ENCODE measurements at regions not wholly inside any gene's neighbourhood (a gene's known extent, or its start where the extent isn't known, plus 50 kb on each side); places are given as distances from the start of the nearest gene placed in this dataset.
"Not testable (repeated sequence)": the region's sequence is repeated elsewhere in the genome, so short reads cannot be mapped to it uniquely, and the experiment has no call there.

DNA sequence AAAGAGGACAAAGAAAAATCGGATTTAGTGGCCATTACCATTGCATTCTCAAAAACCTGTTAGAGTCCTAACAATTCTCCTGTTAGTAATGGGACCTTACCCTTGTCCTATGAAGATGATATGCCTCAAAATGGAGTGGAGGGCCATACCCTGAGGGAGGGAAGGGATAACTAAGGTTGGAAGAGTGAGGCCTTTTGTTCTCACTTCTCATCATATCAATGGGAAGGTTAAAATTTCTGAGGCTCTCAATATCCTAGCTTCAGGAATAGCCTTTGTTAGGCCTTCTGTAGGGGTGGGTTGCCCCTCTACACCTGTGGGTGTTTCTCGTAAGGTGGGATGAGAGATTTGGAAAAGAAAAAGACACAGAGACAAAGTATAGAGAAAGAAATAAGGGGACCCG is 109.4 kb upstream of the SGIP1 start:
- not testable (repeated sequence) for H3K27ac Mint-ChIP-seq; H3K27me3 ChIP-seq (ENCODE audit: control insufficient read depth in 1 of 2, insufficient read depth in 2 of 2, low read length in 2 of 2)

DNA sequence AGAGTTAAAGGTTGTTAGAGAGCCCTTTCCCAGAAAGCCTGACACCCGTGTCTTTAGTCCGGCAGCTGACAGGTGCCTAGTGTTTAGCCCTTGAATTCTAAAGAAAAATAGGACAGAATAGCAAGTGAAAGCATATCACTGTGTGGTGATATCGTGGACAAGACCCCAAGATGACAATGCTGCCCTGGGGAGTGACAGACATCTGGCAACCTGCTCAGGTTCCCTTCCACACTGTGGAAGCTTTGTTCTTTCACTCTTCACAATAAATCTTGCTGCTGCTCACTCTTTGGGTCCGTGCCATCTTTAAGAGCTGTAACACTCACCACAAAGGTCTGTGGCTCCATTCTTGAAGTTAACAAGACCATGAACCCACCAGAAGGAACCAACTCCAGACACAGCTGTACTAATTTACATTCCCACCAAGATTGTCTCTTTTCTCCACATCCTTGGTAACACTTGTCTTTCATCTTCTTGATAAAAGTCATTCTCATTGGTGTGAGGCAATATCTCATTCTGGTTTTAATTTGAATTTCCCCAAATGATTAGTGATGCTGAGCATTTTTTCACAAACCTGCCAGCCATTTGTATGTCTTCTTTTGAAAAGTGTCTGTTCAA is 107.6 kb upstream of the SGIP1 start:
- CTCF ChIA-PET = no interaction called here
- Histone ChIP-seq H3K9me3 (ENCODE audit: control insufficient read depth in 1 of 2, insufficient read depth in 1 of 2, low read length in 2 of 2) (peaks cover 0 to 22% of the 10 kb centered on the region in 2 experiments), H3K4me3 (ENCODE audit: low read length) (no peak overlapping the region), H3K4me1 (ENCODE audit: insufficient read depth, low read length) (no peaks in the 10 kb centered on the region), H3K27ac (ENCODE audit: low read depth in 1 of 2, low read length in 2 of 2) (no peak overlapping the region), H3K36me3 (ENCODE audit: insufficient read depth, low read length) (no peaks in the 10 kb centered on the region), H3K27me3 (ENCODE audit: control insufficient read depth in 1 of 2, insufficient read depth in 2 of 2, low read length in 2 of 2) (no peaks in the 10 kb centered on the region)
- POLR2A ChIA-PET = no interaction called here
- no peak overlapping the region for H3K4me3 Mint-ChIP-seq
- ATAC-seq (ENCODE audit: poor library complexity) (no peak), DNase-seq (no peak)
- intact Hi-C loops (cut with DNase I, micrococcal nuclease) = no loop called here
- peaks cover 7% of the 10 kb centered on the region for H3K4me1 Mint-ChIP-seq (ENCODE audit: low read depth)
- H3K36me3 Mint-ChIP-seq (ENCODE audit: low read depth) = peaks cover 14% of the 10 kb centered on the region
- H3K27me3 Mint-ChIP-seq = no peaks in the 10 kb centered on the region
- TF ChIP-seq, protein P1, sequence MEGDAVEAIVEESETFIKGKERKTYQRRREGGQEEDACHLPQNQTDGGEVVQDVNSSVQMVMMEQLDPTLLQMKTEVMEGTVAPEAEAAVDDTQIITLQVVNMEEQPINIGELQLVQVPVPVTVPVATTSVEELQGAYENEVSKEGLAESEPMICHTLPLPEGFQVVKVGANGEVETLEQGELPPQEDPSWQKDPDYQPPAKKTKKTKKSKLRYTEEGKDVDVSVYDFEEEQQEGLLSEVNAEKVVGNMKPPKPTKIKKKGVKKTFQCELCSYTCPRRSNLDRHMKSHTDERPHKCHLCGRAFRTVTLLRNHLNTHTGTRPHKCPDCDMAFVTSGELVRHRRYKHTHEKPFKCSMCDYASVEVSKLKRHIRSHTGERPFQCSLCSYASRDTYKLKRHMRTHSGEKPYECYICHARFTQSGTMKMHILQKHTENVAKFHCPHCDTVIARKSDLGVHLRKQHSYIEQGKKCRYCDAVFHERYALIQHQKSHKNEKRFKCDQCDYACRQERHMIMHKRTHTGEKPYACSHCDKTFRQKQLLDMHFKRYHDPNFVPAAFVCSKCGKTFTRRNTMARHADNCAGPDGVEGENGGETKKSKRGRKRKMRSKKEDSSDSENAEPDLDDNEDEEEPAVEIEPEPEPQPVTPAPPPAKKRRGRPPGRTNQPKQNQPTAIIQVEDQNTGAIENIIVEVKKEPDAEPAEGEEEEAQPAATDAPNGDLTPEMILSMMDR (IDR thresholded peaks at IDR 0.05) = no peak
- H3K27ac Mint-ChIP-seq = no peak overlapping the region
- H3K9me3 Mint-ChIP-seq = peaks cover 13% of the 10 kb centered on the region

More for the DNA sequence above, 109.4 kb upstream of the SGIP1 start:
- H3K4me3 Mint-ChIP-seq; H3K4me1 Mint-ChIP-seq (ENCODE audit: low read depth); DNase-seq; H3K36me3 Mint-ChIP-seq (ENCODE audit: low read depth); POLR2A ChIA-PET; H3K36me3 ChIP-seq (ENCODE audit: insufficient read depth, low read length); H3K4me1 ChIP-seq (ENCODE audit: insufficient read depth, low read length); H3K4me3 ChIP-seq (ENCODE audit: low read length); H3K27ac ChIP-seq (ENCODE audit: low read depth in 1 of 2, low read length in 2 of 2); CTCF ChIA-PET; H3K9me3 Mint-ChIP-seq; H3K9me3 ChIP-seq (ENCODE audit: control insufficient read depth in 1 of 2, insufficient read depth in 1 of 2, low read length in 2 of 2); intact Hi-C loops (cut with DNase I, micrococcal nuclease); ATAC-seq (ENCODE audit: poor library complexity); H3K27me3 Mint-ChIP-seq: not testable (repeated sequence)

DNA sequence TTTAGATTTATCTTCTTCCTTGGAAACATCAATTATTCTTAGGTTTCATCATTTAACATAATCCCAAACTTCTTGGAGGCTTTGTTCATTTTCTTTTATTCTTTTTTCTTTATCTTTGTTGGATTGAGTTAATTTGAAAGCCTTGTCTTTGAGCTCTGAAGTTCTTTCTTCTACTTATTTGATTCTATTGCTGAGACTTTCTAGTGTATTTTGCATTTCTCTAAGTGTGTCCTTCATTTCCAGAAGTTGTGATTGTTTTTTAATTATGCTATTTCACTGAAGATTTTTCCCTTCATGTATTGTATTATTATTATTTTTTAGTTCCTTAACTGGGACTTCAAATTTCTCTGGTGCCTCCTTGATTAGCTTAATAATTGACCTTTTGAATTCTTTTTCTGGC is 103.1 kb upstream of the SGIP1 start:
- H3K9me3 ChIP-seq (ENCODE audit: control insufficient read depth in 1 of 2, insufficient read depth in 1 of 2, low read length in 2 of 2) = peaks cover 5 to 30% of the 10 kb centered on the region in 2 experiments
- H3K36me3 ChIP-seq (ENCODE audit: insufficient read depth, low read length); H3K27ac ChIP-seq (ENCODE audit: low read depth in 1 of 2, low read length in 2 of 2); H3K27me3 ChIP-seq (ENCODE audit: control insufficient read depth in 1 of 2, insufficient read depth in 2 of 2, low read length in 2 of 2); ATAC-seq (ENCODE audit: poor library complexity); H3K27ac Mint-ChIP-seq; H3K27me3 Mint-ChIP-seq; H3K4me3 ChIP-seq (ENCODE audit: low read length); DNase-seq; H3K4me1 ChIP-seq (ENCODE audit: insufficient read depth, low read length); CTCF ChIA-PET; POLR2A ChIA-PET; H3K4me3 Mint-ChIP-seq; H3K4me1 Mint-ChIP-seq (ENCODE audit: low read depth): not testable (repeated sequence)
- peaks cover 17% of the 10 kb centered on the region for H3K9me3 Mint-ChIP-seq
- peaks cover 17% of the 10 kb centered on the region for H3K36me3 Mint-ChIP-seq (ENCODE audit: low read depth)
- intact Hi-C loops (cut with DNase I, micrococcal nuclease) = loop anchor here in 1 of 2 experiments (5.0 kb wide), 1 partner anchor 49 kb away; no protein-coding TSS in a partner anchor

DNA sequence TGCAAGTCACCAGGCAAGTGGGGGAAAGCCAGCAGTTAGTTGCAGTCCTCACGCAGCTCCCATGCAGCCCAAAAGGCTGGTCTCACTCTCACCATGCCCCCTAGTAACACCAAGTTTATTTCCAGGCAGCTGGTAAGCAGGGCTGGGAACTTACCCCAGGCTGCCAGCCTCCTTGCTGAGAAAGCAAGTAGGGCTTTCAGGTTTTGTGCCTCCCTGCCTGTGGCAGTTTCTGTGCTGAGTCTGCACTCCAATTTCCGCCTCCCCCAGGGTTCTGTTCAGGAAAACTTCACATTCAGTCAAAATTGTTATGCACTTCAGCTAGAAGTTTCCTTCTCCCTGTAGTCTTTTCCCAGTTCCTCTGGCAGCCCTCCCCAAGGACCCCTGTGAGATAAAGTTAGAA is 102.0 kb upstream of the SGIP1 start:
- TF ChIP-seq, protein P1 (IDR thresholded peaks at IDR 0.05) = no peak
- ChIA-PET CTCF (interaction anchor here (1.1 kb wide), 1 partner anchor 189 kb away, joined by 3 read pairs; no protein-coding TSS in a partner anchor), POLR2A (no interaction called here)
- Histone ChIP-seq H3K4me1 (ENCODE audit: insufficient read depth, low read length) (peaks cover 7% of the 10 kb centered on the region), H3K27ac (ENCODE audit: low read depth in 1 of 2, low read length in 2 of 2) (no peak overlapping the region), H3K4me3 (ENCODE audit: low read length) (no peak overlapping the region), H3K27me3 (ENCODE audit: control insufficient read depth in 1 of 2, insufficient read depth in 2 of 2, low read length in 2 of 2) (no peaks in the 10 kb centered on the region), H3K36me3 (ENCODE audit: insufficient read depth, low read length) (no peaks in the 10 kb centered on the region), H3K9me3 (ENCODE audit: control insufficient read depth in 1 of 2, insufficient read depth in 1 of 2, low read length in 2 of 2) (peaks cover 5 to 30% of the 10 kb centered on the region in 2 experiments)
- no peak for DNase-seq
- Mint-ChIP-seq H3K27me3 (no peaks in the 10 kb centered on the region), H3K4me3 (no peak overlapping the region), H3K36me3 (ENCODE audit: low read depth) (peaks cover 17% of the 10 kb centered on the region), H3K4me1 (ENCODE audit: low read depth) (peaks cover 9% of the 10 kb centered on the region), H3K27ac (no peak overlapping the region), H3K9me3 (peaks cover 17% of the 10 kb centered on the region)
- intact Hi-C loops (cut with DNase I, micrococcal nuclease) = loop anchor here in 1 of 2 experiments (5.0 kb wide), 1 partner anchor 50 kb away; no protein-coding TSS in a partner anchor
- no peak for ATAC-seq (ENCODE audit: poor library complexity)
